H9 (cell line): ENCODE measurements at regions not wholly inside any gene's neighbourhood (a gene's known extent, or its start where the extent isn't known, plus 50 kb on each side); places are given as distances from the start of the nearest gene placed in this dataset.

Experiments used
- DNase-seq: peaks from one replicate; pipeline ENCODE4 v3.0.0-alpha.2; 2017
- H2AFZ ChIP-seq: one replicate; pipeline ENCODE4 v1.6.1; 2013; ENCODE audit warnings: mild to moderate bottlenecking, low read length, control low read depth, moderate library complexity
- H2AK5ac ChIP-seq: 2 replicates; pipeline ENCODE4 v1.6.1; 2013; ENCODE audit warnings: low read length, control low read depth, mixed read lengths; ENCODE audit not compliant: insufficient read length
- H2BK120ac ChIP-seq: one replicate; pipeline ENCODE4 v1.6.1; 2013; ENCODE audit warnings: low read depth, mild to moderate bottlenecking, low read length, control low read depth, inconsistent platforms; ENCODE audit not compliant: poor library complexity, severe bottlenecking
- H2BK12ac ChIP-seq: 2 replicates; pipeline ENCODE4 v1.6.1; 2013; ENCODE audit warnings: low read length, control low read depth, mixed read lengths, low read depth; ENCODE audit not compliant: insufficient read length
- H2BK15ac ChIP-seq: 2 replicates; pipeline ENCODE4 v1.6.1; 2013; ENCODE audit warnings: low read depth, low read length, control low read depth
- H2BK20ac ChIP-seq: one replicate; pipeline ENCODE4 v1.6.1; 2013; ENCODE audit warnings: low read depth, mild to moderate bottlenecking, low read length, control low read depth, inconsistent platforms; ENCODE audit not compliant: poor library complexity, severe bottlenecking
- H2BK5ac ChIP-seq: 2 replicates; pipeline ENCODE4 v1.6.1; 2013; ENCODE audit warnings: low read length, control low read depth, mixed read lengths; ENCODE audit not compliant: insufficient read length
- H3K14ac ChIP-seq: 2 replicates; pipeline ENCODE4 v1.6.1; 2013; ENCODE audit warnings: low read length, control low read depth; ENCODE audit not compliant: insufficient read depth
- H3K18ac ChIP-seq: 2 replicates; pipeline ENCODE4 v1.6.1; 2013; ENCODE audit warnings: low read depth, mild to moderate bottlenecking, mixed read lengths, low read length, control low read depth; ENCODE audit not compliant: insufficient read length
- H3K23ac ChIP-seq: 2 replicates; pipeline ENCODE4 v1.6.1; 2013; ENCODE audit warnings: low read length, control low read depth, mixed read lengths, low read depth; ENCODE audit not compliant: insufficient read length
- H3K23me2 ChIP-seq: 2 replicates; pipeline ENCODE4 v1.6.1; 2013; ENCODE audit warnings: low read depth, mild to moderate bottlenecking, mixed read lengths, low read length, control low read depth; ENCODE audit not compliant: insufficient read length, poor library complexity, severe bottlenecking
- H3K27ac ChIP-seq: 2 replicates; pipeline ENCODE4 v1.5.1; 2013; ENCODE audit warnings: low read length, control low read depth, mixed read lengths, low read depth; ENCODE audit not compliant: insufficient read length
- H3K27me3 ChIP-seq: 2 replicates; pipeline ENCODE4 v1.6.1; 2013; ENCODE audit warnings: low read length, control low read depth, inconsistent platforms; ENCODE audit not compliant: insufficient read depth
- H3K4ac ChIP-seq: 2 replicates; pipeline ENCODE4 v1.6.1; 2013; ENCODE audit warnings: low read depth, mild to moderate bottlenecking, control low read depth, inconsistent platforms, low read length, moderate library complexity
- H3K4me1 ChIP-seq: 2 replicates; pipeline ENCODE4 v1.6.1; 2013; ENCODE audit warnings: low read length, control low read depth, inconsistent platforms; ENCODE audit not compliant: insufficient read depth
- H3K4me2 ChIP-seq: 2 replicates; pipeline ENCODE4 v1.6.1; 2013; ENCODE audit warnings: low read length, control low read depth, mixed read lengths; ENCODE audit not compliant: insufficient read length, insufficient read depth
- H3K56ac ChIP-seq: 2 replicates; pipeline ENCODE4 v1.6.1; 2013; ENCODE audit warnings: low read depth, mild to moderate bottlenecking, mixed read lengths, low read length, control low read depth; ENCODE audit not compliant: insufficient read length
- H3K79me1 ChIP-seq: 2 replicates; pipeline ENCODE4 v1.6.1; 2013; ENCODE audit warnings: low read depth, mild to moderate bottlenecking, moderate library complexity, low read length, control low read depth, inconsistent platforms; ENCODE audit not compliant: insufficient read depth, poor library complexity, severe bottlenecking
- H3K79me2 ChIP-seq: 2 replicates; pipeline ENCODE4 v1.6.1; 2013; ENCODE audit warnings: low read length, control low read depth, inconsistent platforms; ENCODE audit not compliant: insufficient read depth
- H3K9ac ChIP-seq: 2 replicates; pipeline ENCODE4 v1.6.1; 2013; ENCODE audit warnings: low read length, control low read depth, mixed read lengths; ENCODE audit not compliant: insufficient read length; ENCODE audit errors: extremely low read depth
- H3K9me3 ChIP-seq: one replicate; pipeline ENCODE4 v1.6.1; 2013; ENCODE audit warnings: low read depth, low read length, inconsistent platforms; ENCODE audit not compliant: control insufficient read depth
- H3T11ph ChIP-seq: one replicate; pipeline ENCODE4 v1.6.1; 2013; ENCODE audit warnings: mild to moderate bottlenecking, low read length, control low read depth, inconsistent platforms
- H4K20me1 ChIP-seq: one replicate; pipeline ENCODE4 v1.6.1; 2013; ENCODE audit not compliant: control insufficient read depth, insufficient read length, insufficient read depth
- H4K5ac ChIP-seq: 2 replicates; pipeline ENCODE4 v1.6.1; 2013; ENCODE audit warnings: low read depth, mild to moderate bottlenecking, mixed read lengths, low read length, control low read depth; ENCODE audit not compliant: insufficient read length
- H4K8ac ChIP-seq: replicated peaks from 2 replicates; pipeline ENCODE4 v1.6.1; 2013; ENCODE audit warnings: low read length, control low read depth, mixed read lengths, low read depth; ENCODE audit not compliant: insufficient read length
- H4K91ac ChIP-seq: 2 replicates; pipeline ENCODE4 v1.6.1; 2013; ENCODE audit warnings: low read depth, mild to moderate bottlenecking, moderate library complexity, mixed read lengths, low read length, control low read depth; ENCODE audit not compliant: insufficient read length
- H3K27ac Mint-ChIP-seq, 3 experiments: 2 replicates in 2 of 3; 3 replicates in 1 of 3; pipeline ENCODE4 v1.8.0; 2020 to 2021; ENCODE audit warnings: mixed read lengths in 3 of 3, mild to moderate bottlenecking in 1 of 3, moderate library complexity in 1 of 3
- H3K27me3 Mint-ChIP-seq: 2 replicates; pipeline ENCODE4 v1.8.0; 2021; ENCODE audit warnings: low read depth, mild to moderate bottlenecking, moderate library complexity, mixed read lengths
- H3K36me3 Mint-ChIP-seq, 3 experiments: 2 replicates in 2 of 3; 3 replicates in 1 of 3; pipeline ENCODE4 v1.8.0; 2020 to 2021; ENCODE audit warnings: low read depth in 3 of 3, mixed read lengths in 3 of 3; ENCODE audit not compliant: insufficient read depth in 1 of 3
- H3K4me1 Mint-ChIP-seq, 2 experiments: 2 replicates each; pipeline ENCODE4 v1.8.0; 2020; ENCODE audit warnings: mixed read lengths in 2 of 2
- H3K4me3 Mint-ChIP-seq, 2 experiments: 2 replicates in 1 of 2; 3 replicates in 1 of 2; pipeline ENCODE4 v1.8.0; 2020 to 2021; ENCODE audit warnings: mild to moderate bottlenecking in 2 of 2, mixed read lengths in 2 of 2, moderate library complexity in 1 of 2
- H3K9me3 Mint-ChIP-seq, 2 experiments: 2 replicates in 1 of 2; 3 replicates in 1 of 2; pipeline ENCODE4 v1.8.0; 2020; ENCODE audit warnings: mild to moderate bottlenecking in 2 of 2, mixed read lengths in 2 of 2, moderate library complexity in 1 of 2
- TF ChIP-seq, protein P1 (sequence below): fragments of 200-600 bp; sonication (generic); conservative IDR thresholded peaks from 3 replicates; pipeline ENCODE4 v1.8.0; 2021; ENCODE audit warnings: antibody characterized with exemption, mild to moderate bottlenecking

DNA sequence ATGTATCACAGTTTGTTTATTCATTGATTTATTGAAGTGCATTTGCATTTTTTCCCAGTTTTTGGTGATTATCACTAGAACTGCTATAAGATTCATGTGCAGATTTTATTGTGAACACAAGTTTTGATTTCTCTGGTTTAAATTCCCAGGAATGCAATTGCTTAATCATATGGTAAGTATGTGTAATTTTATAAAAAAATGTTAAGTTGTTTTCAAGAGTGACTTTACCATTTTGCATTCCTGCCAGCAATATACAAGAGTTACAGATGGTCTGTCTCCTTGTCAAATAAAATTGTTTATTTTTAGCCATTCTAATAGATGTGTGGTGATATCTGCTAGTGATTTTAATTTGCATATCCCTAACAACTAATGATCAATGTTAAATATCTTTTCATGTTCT lies 127.3 kb upstream of the APP start:
- no peak overlapping the region for H3T11ph ChIP-seq
- no peaks in the 10 kb centered on the region for H3K9me3 ChIP-seq
- TF ChIP-seq, protein P1, sequence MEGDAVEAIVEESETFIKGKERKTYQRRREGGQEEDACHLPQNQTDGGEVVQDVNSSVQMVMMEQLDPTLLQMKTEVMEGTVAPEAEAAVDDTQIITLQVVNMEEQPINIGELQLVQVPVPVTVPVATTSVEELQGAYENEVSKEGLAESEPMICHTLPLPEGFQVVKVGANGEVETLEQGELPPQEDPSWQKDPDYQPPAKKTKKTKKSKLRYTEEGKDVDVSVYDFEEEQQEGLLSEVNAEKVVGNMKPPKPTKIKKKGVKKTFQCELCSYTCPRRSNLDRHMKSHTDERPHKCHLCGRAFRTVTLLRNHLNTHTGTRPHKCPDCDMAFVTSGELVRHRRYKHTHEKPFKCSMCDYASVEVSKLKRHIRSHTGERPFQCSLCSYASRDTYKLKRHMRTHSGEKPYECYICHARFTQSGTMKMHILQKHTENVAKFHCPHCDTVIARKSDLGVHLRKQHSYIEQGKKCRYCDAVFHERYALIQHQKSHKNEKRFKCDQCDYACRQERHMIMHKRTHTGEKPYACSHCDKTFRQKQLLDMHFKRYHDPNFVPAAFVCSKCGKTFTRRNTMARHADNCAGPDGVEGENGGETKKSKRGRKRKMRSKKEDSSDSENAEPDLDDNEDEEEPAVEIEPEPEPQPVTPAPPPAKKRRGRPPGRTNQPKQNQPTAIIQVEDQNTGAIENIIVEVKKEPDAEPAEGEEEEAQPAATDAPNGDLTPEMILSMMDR = no peak
- H3K23ac ChIP-seq = no peak overlapping the region
- no peak overlapping the region for H3K27ac Mint-ChIP-seq
- no peak overlapping the region for H3K18ac ChIP-seq
- H4K8ac ChIP-seq = no peak overlapping the region
- H3K23me2 ChIP-seq = no peaks in the 10 kb centered on the region
- no peak overlapping the region for H3K4ac ChIP-seq
- no peak overlapping the region for H3K4me2 ChIP-seq
- no peak overlapping the region for H4K5ac ChIP-seq
- no peaks in the 10 kb centered on the region for H4K20me1 ChIP-seq
- no peaks in the 10 kb centered on the region for H3K27me3 Mint-ChIP-seq
- no peak overlapping the region for H2BK12ac ChIP-seq
- H2BK20ac ChIP-seq = no peak overlapping the region
- no peak overlapping the region for H2AFZ ChIP-seq
- no peaks in the 10 kb centered on the region for H3K79me2 ChIP-seq
- H3K9ac ChIP-seq = no peak overlapping the region
- no peak overlapping the region for H2BK120ac ChIP-seq
- H4K91ac ChIP-seq = no peak overlapping the region
- peaks cover 0 to 18% (median 1%) of the 10 kb centered on the region in 3 experiments; a peak in 4 of 7 replicates for H3K36me3 Mint-ChIP-seq
- peaks cover 11 to 22% of the 10 kb centered on the region in 2 experiments for H3K9me3 Mint-ChIP-seq
- no peak overlapping the region for H2AK5ac ChIP-seq
- no peak overlapping the region for H2BK15ac ChIP-seq
- no peak for DNase-seq
- H3K27ac ChIP-seq = no peak overlapping the region
- H3K4me1 ChIP-seq = no peaks in the 10 kb centered on the region
- H3K4me1 Mint-ChIP-seq = peaks cover 3 to 8% of the 10 kb centered on the region in 2 experiments; a peak in 2 of 4 replicates
- H3K27me3 ChIP-seq = no peaks in the 10 kb centered on the region
- H2BK5ac ChIP-seq = no peak overlapping the region
- H3K4me3 Mint-ChIP-seq = no peak overlapping the region
- H3K14ac ChIP-seq = no peak overlapping the region
- H3K79me1 ChIP-seq = no peaks in the 10 kb centered on the region
- no peak overlapping the region for H3K56ac ChIP-seq
